GM21390 (cell line): ENCODE measurements at regions not wholly inside any gene's neighbourhood (a gene's known extent, or its start where the extent isn't known, plus 50 kb on each side); places are given as distances from the start of the nearest gene placed in this dataset.

Experiments used
- ATAC-seq: cut with Tn5 transposase; IDR thresholded peaks from one replicate; pipeline ENCODE4 v1.9.1; 2021; ENCODE audit not compliant: unreplicated experiment

- ATAC-seq: no peak
Observed at GRCh38 chr20:59403261-59403961, 103.0 kb downstream of the EDN3 start.

- no peak for ATAC-seq
Observed at GRCh38 chr20:59403962-59404314, 103.5 kb downstream of the EDN3 start.

DNA sequence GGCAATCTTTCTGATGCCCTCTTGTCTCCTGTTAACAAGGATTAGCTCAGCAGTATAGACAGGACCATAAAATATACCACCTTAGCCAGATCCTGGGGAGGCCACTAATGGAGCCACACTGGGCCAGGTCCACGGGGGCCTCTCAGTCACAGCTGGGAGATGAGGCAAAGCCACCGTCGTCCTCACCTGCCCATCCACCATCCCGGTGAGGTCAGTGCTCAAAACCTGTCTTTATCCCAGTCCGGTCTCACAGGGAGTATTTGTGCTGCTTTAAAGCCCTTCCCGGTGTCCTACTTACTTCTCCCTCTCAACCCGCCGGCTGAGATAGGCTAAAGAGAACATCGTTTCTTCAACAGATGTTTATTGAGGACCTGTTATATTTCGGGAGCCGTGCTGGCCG is 104.3 kb downstream of the EDN3 start:
- ATAC-seq: no peak

- ATAC-seq: no peak
Observed at GRCh38 chr20:59405226-59406200, 105.1 kb downstream of the EDN3 start.

- no peak for ATAC-seq
Observed at GRCh38 chr20:59406446-59406845, 106.0 kb downstream of the EDN3 start.

DNA sequence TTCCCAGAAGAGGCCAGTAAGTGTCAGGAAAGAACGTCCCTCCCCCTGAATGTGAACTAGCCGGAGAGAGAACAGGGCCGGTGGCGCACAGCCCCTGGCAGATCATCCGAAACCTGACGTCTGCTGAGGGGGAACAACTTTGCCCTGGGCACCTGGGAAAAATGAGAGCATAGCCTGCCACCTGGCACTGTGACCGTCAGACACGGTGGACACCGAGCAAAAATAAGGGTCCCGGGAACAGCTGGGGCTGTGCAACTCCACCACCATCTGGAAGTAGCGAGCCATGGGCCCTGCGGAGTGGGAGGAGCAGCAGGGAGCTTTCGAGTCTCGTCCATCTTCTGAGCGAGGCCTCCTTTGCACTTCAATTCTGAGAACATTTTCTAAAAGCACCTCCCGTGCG is 110.8 kb downstream of the EDN3 start:
- no peak for ATAC-seq

DNA sequence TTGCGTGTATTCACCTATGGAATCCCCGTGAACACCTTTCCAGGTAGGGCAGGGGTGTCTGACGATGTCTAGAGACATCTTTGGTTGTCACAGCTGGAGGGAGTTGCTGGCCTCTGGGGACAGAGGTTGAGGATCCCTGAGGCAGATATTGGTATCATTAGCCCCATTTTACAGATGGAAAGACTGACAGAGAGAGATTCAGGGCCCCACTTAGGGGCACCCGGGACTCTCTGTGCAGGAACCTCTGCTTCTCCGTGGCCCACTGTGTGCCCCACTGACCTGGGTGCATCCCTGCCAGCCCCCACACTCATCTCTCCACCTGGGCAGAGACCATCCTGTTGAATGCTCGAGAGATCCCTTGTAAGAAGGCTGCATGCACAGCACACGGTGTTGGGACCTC is 111.2 kb downstream of the EDN3 start:
- ATAC-seq: no peak

- ATAC-seq: no peak
Observed at GRCh38 chr20:59412181-59412580, 111.8 kb downstream of the EDN3 start.

DNA sequence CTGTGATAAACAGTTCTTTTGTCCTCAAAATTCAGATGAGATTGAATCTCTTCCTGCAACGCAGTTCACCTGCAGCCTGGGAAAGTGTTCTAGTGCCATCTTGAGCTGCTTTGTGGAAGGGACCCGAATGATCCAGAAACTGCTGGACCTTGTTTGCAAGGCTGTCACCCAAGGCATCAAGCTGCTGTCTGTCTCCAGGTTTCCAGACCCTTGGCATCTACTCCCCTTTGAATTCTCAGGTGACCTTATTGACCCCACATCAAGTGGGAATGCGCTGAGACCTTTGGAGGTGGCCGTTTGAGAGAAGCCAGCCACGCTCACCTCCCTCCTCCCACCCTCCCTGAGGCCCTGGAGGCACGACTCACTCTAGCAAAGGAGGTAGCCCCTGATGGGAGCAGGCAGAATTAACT is 112.5 kb downstream of the EDN3 start:
- ATAC-seq: no peak

DNA sequence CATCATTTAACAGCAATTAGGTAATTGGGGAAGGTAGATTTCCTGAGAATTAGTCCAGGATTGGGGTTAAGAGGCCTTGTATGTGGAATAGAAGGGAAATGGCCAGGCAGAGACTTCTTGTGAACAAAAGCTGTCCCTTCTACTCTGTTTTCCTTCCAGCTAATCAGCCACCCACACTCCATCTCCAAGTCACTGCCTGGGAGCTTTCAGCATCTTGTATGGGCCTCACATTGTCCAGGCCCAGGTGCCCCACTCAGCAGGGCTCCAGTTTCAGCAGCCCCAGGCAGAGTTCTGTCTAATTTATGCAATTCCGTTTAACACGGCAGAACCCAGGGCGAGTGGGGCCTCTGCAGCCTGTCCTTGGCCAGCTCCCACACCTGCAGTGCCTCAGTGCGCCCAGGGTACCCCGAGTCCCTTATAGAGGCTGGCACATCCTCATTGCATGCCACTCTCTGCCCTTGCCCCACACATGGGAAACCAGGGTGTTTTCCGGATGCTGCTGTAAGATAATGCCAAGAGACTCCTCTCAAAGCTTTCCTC is 113.0 kb downstream of the EDN3 start:
- no peak for ATAC-seq

- no peak for ATAC-seq
Observed at GRCh38 chr20:59414936-59415623, 114.7 kb downstream of the EDN3 start.

DNA sequence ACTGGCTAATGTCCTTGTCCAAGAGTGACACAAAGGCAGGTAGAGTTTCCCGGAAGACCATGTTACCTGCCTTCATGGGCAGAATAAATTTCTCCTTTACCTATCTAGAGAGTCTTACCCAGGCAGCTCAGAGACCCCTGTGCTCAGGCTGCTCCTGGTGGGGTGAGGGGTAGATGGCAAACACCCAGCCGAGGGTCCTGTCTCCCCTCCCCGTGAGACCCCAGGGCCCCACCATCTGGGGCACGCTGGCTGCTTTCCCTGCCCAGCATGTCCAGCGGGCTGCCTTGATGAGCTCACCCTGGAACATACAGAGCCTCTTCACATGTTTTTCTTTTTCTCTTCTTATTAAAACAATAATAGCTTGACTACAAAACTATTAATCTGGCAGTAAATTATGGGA is 116.5 kb downstream of the EDN3 start:
- no peak for ATAC-seq

- ATAC-seq: no peak
Observed at GRCh38 chr20:59421089-59421488, 120.7 kb downstream of the EDN3 start.

- ATAC-seq: no peak
Observed at GRCh38 chr20:59421920-59422637, 121.7 kb downstream of the EDN3 start.

DNA sequence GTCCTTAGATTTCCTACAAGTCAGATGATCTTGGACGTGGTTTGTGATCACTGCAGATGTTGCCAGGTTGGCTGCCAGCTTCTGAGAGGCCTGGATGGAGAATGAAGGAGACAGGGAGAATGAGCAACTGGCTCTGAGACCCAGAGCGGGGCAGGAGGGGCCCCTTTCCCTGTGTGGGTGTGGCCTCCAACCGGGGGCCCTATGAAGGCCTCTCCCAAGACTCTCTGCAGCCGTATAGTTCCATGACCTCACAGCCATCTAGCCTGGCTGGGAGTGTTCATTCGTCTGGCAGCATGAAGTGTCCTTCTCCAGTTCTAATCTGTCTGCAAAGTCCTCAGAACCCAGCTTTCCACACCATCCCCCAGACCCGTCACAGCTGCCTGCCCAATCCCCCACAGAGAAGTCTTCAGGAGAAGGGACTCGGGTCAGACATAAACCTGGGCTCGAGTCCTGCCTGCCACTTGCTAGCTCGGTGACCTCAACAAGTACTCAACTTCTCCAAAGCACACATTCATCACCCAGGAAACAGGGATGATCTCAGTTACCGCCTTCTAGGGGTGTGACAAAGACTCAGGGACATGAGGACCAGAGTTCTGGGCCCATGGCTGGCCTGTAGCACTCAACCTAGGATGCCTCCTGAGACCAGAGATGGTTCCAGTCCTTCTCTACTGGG is 122.6 kb downstream of the EDN3 start:
- ATAC-seq: no peak

DNA sequence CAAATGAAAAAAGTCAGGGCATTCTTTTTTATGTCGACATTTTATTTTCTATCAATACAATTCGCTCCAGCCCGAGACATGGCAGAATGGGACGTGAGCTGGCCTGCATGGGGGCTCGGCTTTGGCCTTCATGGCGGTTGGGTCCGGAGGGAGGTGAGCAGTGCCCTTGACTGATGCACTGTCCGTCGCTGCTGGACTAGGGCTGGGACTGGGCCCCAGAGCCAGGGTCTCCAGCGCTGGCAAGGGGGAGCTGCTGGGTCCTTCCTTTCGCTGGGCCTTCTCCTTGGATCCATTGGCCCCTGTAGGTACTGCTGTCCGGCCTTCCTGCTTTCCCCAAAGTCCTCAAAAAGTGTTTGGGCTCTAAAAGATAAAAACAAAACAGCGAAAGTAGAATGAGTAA is 124.6 kb downstream of the EDN3 start:
- no peak for ATAC-seq

GRCh38 chr20:59425572-59425971 is 125.2 kb downstream of the EDN3 start:
- ATAC-seq: no peak

- ATAC-seq: no peak
Observed at GRCh38 chr20:59428006-59428405, 127.6 kb downstream of the EDN3 start.

GRCh38 chr20:59428441-59429205 is 128.2 kb downstream of the EDN3 start:
- ATAC-seq: no peak

- ATAC-seq: no peak
Observed at GRCh38 chr20:59429396-59429795, 129.0 kb downstream of the EDN3 start.
